Spleen (tissue), 11 donors: ENCODE measurements at regions not wholly inside any gene's neighbourhood (a gene's known extent, or its start where the extent isn't known, plus 50 kb on each side); places are given as distances from the start of the nearest gene placed in this dataset.
"Not testable (repeated sequence)": the region's sequence is repeated elsewhere in the genome, so short reads cannot be mapped to it uniquely, and the experiment has no call there.

ENCODE experiments used
- DNase-seq: peaks from one replicate; pipeline ENCODE4 v3.0.0-alpha.2; 2020
- H3K27ac ChIP-seq, 8 donors: fragments of 200-600 bp; sonication (generic) in 7 of 8; 1 replicate in 4 of 8; 2 replicates in 4 of 8; pipeline versions ENCODE4 v1.5.0 to v1.8.0; 2016 to 2021; ENCODE audit warnings: inconsistent platforms in 4 of 8, mild to moderate bottlenecking in 4 of 8, moderate library complexity in 1 of 8
- H3K27me3 ChIP-seq, 7 donors: fragments of 200-600 bp; sonication (generic) in 6 of 7; replicated peaks in 1 of 7; 1 replicate in 4 of 7; 2 replicates in 3 of 7; pipeline versions ENCODE4 v1.5.0 to v1.8.0; 2016 to 2021; ENCODE audit warnings: inconsistent platforms in 3 of 7, mild to moderate bottlenecking in 1 of 7
- H3K36me3 ChIP-seq, 6 donors: fragments of 200-600 bp; sonication (generic) in 5 of 6; 1 replicate in 4 of 6; 2 replicates in 2 of 6; pipeline versions ENCODE4 v1.5.0 to v1.8.0; 2016 to 2021; ENCODE audit warnings: inconsistent platforms in 2 of 6
- H3K4me1 ChIP-seq, 6 donors: fragments of 200-600 bp; sonication (generic) in 5 of 6; 1 replicate in 3 of 6; 2 replicates in 3 of 6; pipeline versions ENCODE4 v1.5.0 to v1.8.0; 2016 to 2021; ENCODE audit warnings: inconsistent platforms in 3 of 6
- H3K4me3 ChIP-seq, 8 donors: fragments of 200-600 bp; sonication (generic) in 7 of 8; 1 replicate in 4 of 8; 2 replicates in 4 of 8; pipeline versions ENCODE4 v1.5.0 to v1.8.0; 2016 to 2021; ENCODE audit warnings: inconsistent platforms in 4 of 8, mild to moderate bottlenecking in 4 of 8, moderate library complexity in 2 of 8
- H3K9me3 ChIP-seq, 8 donors: fragments of 200-600 bp; sonication (generic) in 7 of 8; 1 replicate in 4 of 8; 2 replicates in 4 of 8; pipeline versions ENCODE4 v1.5.0 to v1.8.0; 2016 to 2021; ENCODE audit warnings: inconsistent platforms in 4 of 8
- CTCF ChIP-seq, 11 experiments: fragments of 200-600 bp in 7 of 11; fragments of 450-650 bp in 4 of 11; sonication (generic) in 4 of 11; IDR thresholded peaks in 8 of 11; conservative IDR thresholded peaks in 3 of 11; 1 replicate in 7 of 11; 2 replicates in 4 of 11; pipeline versions ENCODE4 v1.4.0 to v1.8.0; 2016 to 2021; ENCODE audit warnings: antibody characterized with exemption in 11 of 11, inconsistent platforms in 4 of 11, mild to moderate bottlenecking in 1 of 11
- POLR2A ChIP-seq, 3 donors: fragments of 450-650 bp; IDR thresholded peaks; one replicate each; pipeline ENCODE4 v1.5.1; 2017; ENCODE audit warnings: antibody characterized with exemption in 3 of 3, mild to moderate bottlenecking in 1 of 3
- POLR2AphosphoS5 ChIP-seq, 3 donors: sonication (generic); formaldehyde crosslinking; IDR thresholded peaks; one replicate each; pipeline ENCODE4 v1.5.1; 2017; ENCODE audit warnings: antibody characterized with exemption in 3 of 3
- WGBS, 5 donors: extraction: QIAGEN DNeasy Blood & Tissue Kit in 3 of 5; methylation state at CpG; one replicate each; pipeline versions ENCODE4 v1.1.5 to v1.1.7; 2013 to 2018; 5-methylcytosine and 5-hydroxymethylcytosine counted together
- intact Hi-C: fragments of 100-400 bp; cut with DNase I; formaldehyde crosslinking; loops from one replicate; pipeline ENCODE4 v1.15.0; 2023; ENCODE audit warnings: low total_unique reads
- donor health status: healthy with polysubstance abuse.
- donor health status: DM: no; HTN: no; CAD: no; lungs with moderate emphysema.
- donor health status: DM: no; HTN: no; CAD: no.
- donor health status: Bipolar disorder and iron deficiency.
- donor health status: healthy.
- donor health status: DM: no; HTN: no; CAD: no.
- donor health status: DM: yes; HTN: yes; CAD: no.

GRCh38 chr1:95641386-95641785 lies 407.4 kb downstream of the RWDD3 start:
- TF ChIP-seq POLR2AphosphoS5 (IDR thresholded peaks at IDR 0.05) = no peak
- TF ChIP-seq POLR2A (IDR thresholded peaks at IDR 0.05) = no peak
- no peak for TF ChIP-seq CTCF (IDR thresholded peaks at IDR 0.05 in 8 of 11, conservative IDR thresholded peaks at IDR 0.05 in 3 of 11)
- H3K36me3 ChIP-seq = no peaks in the 10 kb centered on the region
- peaks cover 0 to 17% (median 1%) of the 10 kb centered on the region in 8 donors for H3K9me3 ChIP-seq
- DNase-seq = no peak
- no peak overlapping the region for H3K4me3 ChIP-seq
- no peaks in the 10 kb centered on the region for H3K27me3 ChIP-seq
- no peaks in the 10 kb centered on the region for H3K4me1 ChIP-seq
- intact Hi-C loops = no loop called here
- no peak overlapping the region for H3K27ac ChIP-seq
- 46 to 71% (median 62%) methylated on average over 2 of the region's 2 CpGs for WGBS, 5 donors

GRCh38 chr1:95642035-95642434 lies 408.0 kb downstream of the RWDD3 start:
- no peak overlapping the region for H3K4me3 ChIP-seq
- H3K27ac ChIP-seq = no peak overlapping the region
- intact Hi-C loops = no loop called here
- no peaks in the 10 kb centered on the region for H3K36me3 ChIP-seq
- TF ChIP-seq POLR2A (IDR thresholded peaks at IDR 0.05) (no peak), CTCF (IDR thresholded peaks at IDR 0.05 in 8 of 11, conservative IDR thresholded peaks at IDR 0.05 in 3 of 11) (no peak), POLR2AphosphoS5 (IDR thresholded peaks at IDR 0.05) (no peak)
- H3K9me3 ChIP-seq = peaks cover 0 to 23% (median 2%) of the 10 kb centered on the region in 8 donors
- WGBS, 5 donors = 81 to 91% (median 86%) methylated on average over 2 of the region's 2 CpGs
- no peaks in the 10 kb centered on the region for H3K27me3 ChIP-seq
- no peaks in the 10 kb centered on the region for H3K4me1 ChIP-seq
- DNase-seq = no peak

- Histone ChIP-seq H3K36me3 (no peaks in the 10 kb centered on the region), H3K4me3 (no peak overlapping the region), H3K27me3 (no peaks in the 10 kb centered on the region), H3K9me3 (peaks cover 0 to 29% (median 2%) of the 10 kb centered on the region in 8 donors), H3K4me1 (no peaks in the 10 kb centered on the region), H3K27ac (no peak overlapping the region)
- intact Hi-C loops = no loop called here
- no peak for TF ChIP-seq POLR2A (IDR thresholded peaks at IDR 0.05)
- no peak for DNase-seq
- WGBS, 5 donors = 49 to 72% (median 68%) methylated on average over 3 of the region's 3 CpGs
Measured at GRCh38 chr1:95643071-95643470, 409.1 kb downstream of the RWDD3 start.

- WGBS, 5 donors = 67 to 88% (median 71%) methylated on average over 6 of the region's 6 CpGs
- H3K27ac ChIP-seq, H3K4me3 ChIP-seq, intact Hi-C loops, H3K36me3 ChIP-seq, H3K4me1 ChIP-seq, H3K27me3 ChIP-seq, DNase-seq: not testable (repeated sequence)
- peaks cover 0 to 31% (median 2%) of the 10 kb centered on the region in 8 donors for H3K9me3 ChIP-seq
Measured at GRCh38 chr1:95645126-95645525, 411.1 kb downstream of the RWDD3 start.

GRCh38 chr1:95650631-95651030 lies 416.6 kb downstream of the RWDD3 start:
- no peak overlapping the region for H3K4me3 ChIP-seq
- no peaks in the 10 kb centered on the region for H3K36me3 ChIP-seq
- peaks cover 0 to 31% (median 2%) of the 10 kb centered on the region in 8 donors for H3K9me3 ChIP-seq
- no peak for DNase-seq
- WGBS, 5 donors = 79 to 92% (median 85%) methylated on average over 3 of the region's 3 CpGs
- no peaks in the 10 kb centered on the region for H3K27me3 ChIP-seq
- intact Hi-C loops = no loop called here
- no peak overlapping the region for H3K27ac ChIP-seq
- TF ChIP-seq POLR2A (IDR thresholded peaks at IDR 0.05) (no peak), CTCF (IDR thresholded peaks at IDR 0.05 in 8 of 11, conservative IDR thresholded peaks at IDR 0.05 in 3 of 11) (no peak), POLR2AphosphoS5 (IDR thresholded peaks at IDR 0.05) (no peak)
- H3K4me1 ChIP-seq = no peaks in the 10 kb centered on the region
